Spleen (tissue), 7 donors: ENCODE measurements at regions not wholly inside any gene's neighbourhood (a gene's known extent, or its start where the extent isn't known, plus 50 kb on each side); places are given as distances from the start of the nearest gene placed in this dataset.

Experiments used
- CTCF ChIP-seq, 11 experiments: fragments of 200-600 bp in 7 of 11; fragments of 450-650 bp in 4 of 11; sonication (generic) in 4 of 11; IDR thresholded peaks in 8 of 11; conservative IDR thresholded peaks in 3 of 11; 1 replicate in 7 of 11; 2 replicates in 4 of 11; pipeline versions ENCODE4 v1.4.0 to v1.8.0; 2016 to 2021; ENCODE audit warnings: antibody characterized with exemption in 11 of 11, inconsistent platforms in 4 of 11, mild to moderate bottlenecking in 1 of 11
- POLR2A ChIP-seq, 3 donors: fragments of 450-650 bp; IDR thresholded peaks; one replicate each; pipeline ENCODE4 v1.5.1; 2017; ENCODE audit warnings: antibody characterized with exemption in 3 of 3, mild to moderate bottlenecking in 1 of 3
- donor health status: DM: no; HTN: no; CAD: no; lungs with moderate emphysema.
- donor health status: DM: no; HTN: no; CAD: no.
- donor health status: DM: no; HTN: no; CAD: no.

DNA sequence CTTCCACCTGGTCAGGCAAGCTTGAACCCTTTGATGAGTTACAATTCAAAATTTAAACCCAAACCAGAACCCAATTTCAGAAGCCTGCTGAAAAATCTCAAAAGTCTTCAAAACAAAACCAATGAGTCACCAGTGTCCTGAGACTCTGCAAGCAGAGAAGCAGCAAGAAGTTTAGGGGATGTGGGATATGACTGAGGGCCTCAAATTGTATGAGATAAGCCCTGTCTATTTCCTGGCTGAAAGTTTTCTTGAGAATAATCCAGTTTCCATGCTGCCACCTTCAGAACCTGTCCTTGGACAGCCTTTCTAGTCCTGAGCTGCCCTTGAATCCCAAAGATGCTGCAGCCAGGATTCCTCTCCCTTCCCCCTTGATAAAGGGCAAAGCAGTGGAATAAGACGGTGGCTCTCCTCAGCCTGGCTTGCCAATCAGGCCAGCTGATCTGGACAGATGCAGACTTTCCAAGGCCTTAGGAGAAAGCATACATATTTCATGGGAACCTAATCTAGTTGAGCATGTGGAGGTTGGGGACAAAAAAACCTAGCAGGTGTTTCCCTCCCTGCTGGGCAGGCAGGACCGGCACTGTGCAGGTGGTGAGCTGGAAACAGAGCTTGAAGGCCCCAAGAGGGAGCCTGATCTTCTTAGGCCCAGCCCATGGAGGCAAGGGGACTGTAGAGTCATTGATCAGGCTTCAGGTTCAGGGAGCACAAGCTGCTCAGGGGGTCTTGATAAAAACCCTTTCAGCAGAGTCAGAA is 278.0 kb upstream of the MGAT5 start:
- TF ChIP-seq POLR2A (IDR thresholded peaks at IDR 0.05) = no peak
- no peak for TF ChIP-seq CTCF (IDR thresholded peaks at IDR 0.05 in 8 of 11, conservative IDR thresholded peaks at IDR 0.05 in 3 of 11)
